ENCODE measurements at regions not wholly inside any gene's neighbourhood (a gene's known extent, or its start where the extent isn't known, plus 50 kb on each side); places are given as distances from the start of the nearest gene placed in this dataset.

DNA sequence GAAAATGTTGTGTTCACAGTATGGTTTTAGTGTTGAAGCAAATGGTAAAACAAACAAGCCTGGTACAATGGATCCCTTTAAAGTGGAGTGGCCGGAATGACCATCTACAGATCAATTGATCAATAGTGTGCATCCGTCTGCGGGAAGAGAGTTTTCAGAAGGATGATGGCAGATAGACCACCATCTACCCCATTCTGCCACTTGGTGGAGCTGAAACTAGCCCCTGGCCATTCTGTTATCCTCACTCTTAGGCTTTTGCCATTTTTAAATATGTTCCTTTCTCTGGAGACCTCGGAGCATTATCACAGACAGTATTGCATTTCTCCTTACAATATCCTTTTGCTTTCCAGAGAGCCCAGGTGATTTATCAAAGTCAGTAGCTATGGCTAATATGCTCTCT is 258.9 kb upstream of the CFAP20DC start:
- Mint-ChIP-seq H3K36me3 (no peaks in the 10 kb centered on the region), H3K4me3 (no peak overlapping the region), H3K4me1 (no peaks in the 10 kb centered on the region), H3K27ac (no peak overlapping the region), H3K9me3 (no peaks in the 10 kb centered on the region)
- no peak for ATAC-seq
- no peak for DNase-seq (ENCODE audit: low spot score in 2 of 2)

DNA sequence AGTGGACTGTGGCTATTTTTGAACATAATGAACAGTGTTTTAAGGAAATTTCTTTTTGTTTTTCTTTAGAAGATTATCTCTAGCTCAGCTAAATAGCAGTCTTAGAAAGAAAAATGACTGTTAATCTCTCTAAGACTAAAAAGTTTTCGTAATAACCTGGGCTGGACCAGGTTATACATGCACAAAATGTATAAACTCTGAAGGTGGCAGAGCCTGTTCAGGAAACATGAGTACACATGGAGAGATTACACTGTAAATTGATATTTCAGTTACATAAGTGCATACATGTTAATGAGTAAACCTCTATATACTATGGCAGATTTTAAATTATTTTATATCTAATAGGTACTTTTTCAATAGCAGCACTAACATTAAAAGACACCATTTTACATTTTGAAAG is 258.2 kb upstream of the CFAP20DC start:
- Mint-ChIP-seq H3K4me1 (no peaks in the 10 kb centered on the region), H3K4me3 (no peak overlapping the region), H3K9me3 (no peaks in the 10 kb centered on the region)

DNA sequence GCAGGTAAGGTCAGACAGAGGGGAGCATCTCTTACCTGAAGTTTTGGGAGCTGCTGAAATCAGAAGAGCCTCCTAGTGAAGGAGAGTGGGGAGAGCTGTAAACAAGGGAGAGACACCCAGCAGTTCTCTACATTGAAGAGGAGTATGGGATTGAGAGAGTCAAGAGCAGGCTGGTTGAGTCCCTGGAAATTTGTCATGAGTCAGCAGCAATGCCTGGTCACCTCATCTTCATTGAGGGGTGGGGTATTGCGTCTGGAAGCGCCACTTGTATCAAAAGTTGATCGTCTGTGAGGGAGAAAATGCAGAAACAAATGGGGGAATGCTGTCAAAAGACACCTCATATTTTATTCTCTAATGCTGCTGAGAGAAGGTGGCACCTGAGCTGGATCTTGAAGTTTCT is 256.6 kb upstream of the CFAP20DC start:
- Mint-ChIP-seq H3K9me3 (no peaks in the 10 kb centered on the region), H3K4me3 (no peak overlapping the region), H3K36me3 (no peaks in the 10 kb centered on the region), H3K4me1 (no peaks in the 10 kb centered on the region), H3K27ac (no peak overlapping the region)
- DNase-seq (ENCODE audit: low spot score in 2 of 2), result no peak
- no peak for ATAC-seq

More for the DNA sequence above, 258.2 kb upstream of the CFAP20DC start:
- no peak overlapping the region for H3K27ac Mint-ChIP-seq
- no peaks in the 10 kb centered on the region for H3K36me3 Mint-ChIP-seq
- DNase-seq (ENCODE audit: low spot score in 2 of 2), result no peak
- ATAC-seq, result no peak

DNA sequence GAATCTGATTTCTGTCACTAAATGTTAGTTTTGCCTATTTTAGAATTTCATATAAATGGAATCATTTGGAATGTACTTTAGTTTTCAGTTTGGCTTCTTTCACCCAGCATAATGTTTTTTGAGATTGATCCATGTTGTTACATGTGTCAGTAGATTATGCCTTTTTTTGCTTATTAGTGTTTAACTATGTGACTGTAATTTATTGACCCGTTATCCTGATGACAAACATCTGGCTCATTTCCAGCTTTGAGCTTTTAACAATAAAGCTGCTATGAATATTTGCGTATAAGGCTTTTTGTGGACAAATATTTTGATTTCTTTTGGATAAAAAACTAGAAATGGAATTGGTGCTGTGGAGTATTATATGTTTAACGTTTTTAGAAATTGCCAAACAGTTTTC is 254.5 kb upstream of the CFAP20DC start:
- Mint-ChIP-seq H3K27ac (no peak overlapping the region), H3K4me1 (peaks cover 6% of the 10 kb centered on the region), H3K9me3 (no peaks in the 10 kb centered on the region), H3K36me3 (no peaks in the 10 kb centered on the region), H3K4me3 (no peak overlapping the region)
- ATAC-seq, result no peak
- no peak for DNase-seq (ENCODE audit: low spot score in 2 of 2)

DNA sequence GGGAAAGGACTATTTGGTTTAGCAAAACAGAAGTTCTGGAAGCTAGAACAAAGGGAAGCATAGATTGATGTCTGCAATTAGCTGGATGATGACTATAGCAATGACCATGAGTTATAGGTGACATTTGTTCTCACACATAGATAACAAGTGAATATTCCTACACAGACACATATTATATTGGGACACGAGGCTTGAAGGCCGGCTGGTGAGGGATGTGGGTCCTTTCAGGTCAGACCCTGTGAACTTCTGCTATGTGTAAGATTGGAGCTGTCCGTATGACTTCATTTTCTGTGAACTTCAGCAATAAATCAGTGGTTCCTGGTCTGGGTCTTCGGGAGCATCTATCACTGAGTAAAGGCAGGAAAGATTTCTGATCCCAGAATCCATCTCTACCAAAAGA is 253.6 kb upstream of the CFAP20DC start:
- Mint-ChIP-seq H3K27ac (no peak overlapping the region), H3K4me3 (no peak overlapping the region), H3K9me3 (no peaks in the 10 kb centered on the region), H3K36me3 (no peaks in the 10 kb centered on the region), H3K4me1 (peaks cover 6% of the 10 kb centered on the region)
- no peak for DNase-seq (ENCODE audit: low spot score in 2 of 2)
- no peak for ATAC-seq

DNA sequence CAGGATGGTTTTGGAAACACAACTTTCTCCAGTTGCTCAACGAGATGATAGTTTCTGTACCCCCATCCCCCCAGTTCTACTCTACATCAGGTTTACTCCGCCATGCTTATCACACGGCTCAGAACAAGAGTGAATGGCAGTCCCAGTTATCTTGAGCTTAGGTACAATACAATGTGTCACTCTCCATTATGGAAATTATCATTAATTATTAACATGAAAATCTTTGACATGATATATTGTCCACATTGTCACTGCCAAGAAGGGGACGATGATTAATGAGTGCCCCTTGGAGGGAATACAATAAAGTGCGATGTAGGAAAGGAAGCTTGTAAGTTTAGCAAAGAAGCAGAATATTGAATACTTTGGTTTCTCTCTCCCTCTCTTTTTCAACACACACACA is 252.6 kb upstream of the CFAP20DC start:
- Mint-ChIP-seq H3K9me3 (no peaks in the 10 kb centered on the region), H3K4me3 (no peak overlapping the region), H3K36me3 (no peaks in the 10 kb centered on the region), H3K4me1 (peaks cover 6% of the 10 kb centered on the region), H3K27ac (no peak overlapping the region)
- DNase-seq (ENCODE audit: low spot score in 2 of 2) (no peak), ATAC-seq (no peak)

DNA sequence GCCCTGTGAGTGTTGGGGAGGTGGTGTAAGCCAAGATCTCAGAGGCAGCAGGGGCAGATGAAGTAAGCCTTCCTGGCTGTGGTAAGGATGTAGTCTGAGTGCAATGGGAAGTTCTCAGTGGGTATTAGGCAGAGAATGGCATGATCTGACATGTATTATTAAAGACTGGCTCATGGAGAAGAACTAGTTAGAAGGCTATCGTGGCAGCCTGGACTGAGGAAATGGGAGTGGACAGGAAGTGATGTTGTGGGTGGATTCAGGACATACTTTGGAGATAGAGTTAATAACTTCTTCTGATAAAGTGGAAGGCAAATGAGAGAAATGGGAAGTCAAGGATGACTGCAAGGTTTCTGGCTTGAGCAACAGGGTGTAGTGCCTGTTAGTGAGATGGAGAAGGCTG is 250.9 kb upstream of the CFAP20DC start:
- H3K27ac Mint-ChIP-seq, result no peak overlapping the region
- ATAC-seq (no peak), DNase-seq (ENCODE audit: low spot score in 2 of 2) (no peak)
- H3K9me3 Mint-ChIP-seq, result no peaks in the 10 kb centered on the region
- no peaks in the 10 kb centered on the region for H3K36me3 Mint-ChIP-seq
- H3K4me1 Mint-ChIP-seq, result peaks cover 6% of the 10 kb centered on the region
- H3K4me3 Mint-ChIP-seq, result no peak overlapping the region

DNA sequence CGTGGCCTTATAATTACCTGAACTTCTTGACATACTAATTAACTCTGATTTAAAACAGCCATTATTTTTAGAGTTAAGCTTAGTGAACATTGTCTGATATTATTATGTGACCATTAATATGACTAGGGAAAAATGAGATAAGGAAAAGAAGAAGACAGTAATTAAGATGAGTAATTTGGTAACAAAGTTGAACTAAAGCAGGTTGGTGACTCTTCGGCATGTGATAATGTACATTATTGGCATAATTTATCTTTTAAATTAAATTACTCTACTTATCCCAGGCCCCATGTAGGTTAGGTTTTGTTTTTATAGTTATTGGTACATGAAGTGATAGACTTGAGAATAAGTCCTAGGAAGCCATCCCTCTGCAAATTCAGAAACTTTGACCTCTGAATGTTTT is 249.7 kb upstream of the CFAP20DC start:
- Mint-ChIP-seq H3K9me3 (peaks cover 3% of the 10 kb centered on the region), H3K4me3 (no peak overlapping the region), H3K4me1 (peaks cover 6% of the 10 kb centered on the region), H3K27ac (no peak overlapping the region), H3K36me3 (no peaks in the 10 kb centered on the region)
- ATAC-seq (no peak), DNase-seq (ENCODE audit: low spot score in 2 of 2) (no peak)

DNA sequence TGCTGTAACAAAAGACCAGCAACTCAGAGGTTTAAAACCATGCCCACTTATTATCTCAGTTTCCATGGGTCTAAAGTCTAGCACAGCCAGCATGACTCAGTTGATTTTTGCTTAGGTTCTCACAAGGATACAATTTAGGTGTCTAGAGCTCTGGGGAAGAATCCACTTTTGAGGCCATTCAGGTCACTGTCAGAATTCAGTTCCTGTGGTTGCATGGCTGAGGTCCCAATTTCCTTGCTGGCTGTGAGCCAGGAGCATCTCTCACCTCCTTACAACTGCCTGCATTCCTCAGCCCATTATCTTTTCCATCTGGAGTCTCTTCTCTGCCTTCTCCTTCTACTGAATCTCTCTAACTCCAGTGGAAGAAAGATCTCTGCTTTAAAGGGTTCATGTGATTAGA is 240.5 kb upstream of the CFAP20DC start:
- Mint-ChIP-seq H3K36me3 (no peaks in the 10 kb centered on the region), H3K4me3 (no peak overlapping the region), H3K4me1 (peaks cover 31% of the 10 kb centered on the region), H3K9me3 (peaks cover 8% of the 10 kb centered on the region), H3K27ac (no peak overlapping the region)
- no peak for ATAC-seq
- no peak for DNase-seq (ENCODE audit: low spot score in 2 of 2)

DNA sequence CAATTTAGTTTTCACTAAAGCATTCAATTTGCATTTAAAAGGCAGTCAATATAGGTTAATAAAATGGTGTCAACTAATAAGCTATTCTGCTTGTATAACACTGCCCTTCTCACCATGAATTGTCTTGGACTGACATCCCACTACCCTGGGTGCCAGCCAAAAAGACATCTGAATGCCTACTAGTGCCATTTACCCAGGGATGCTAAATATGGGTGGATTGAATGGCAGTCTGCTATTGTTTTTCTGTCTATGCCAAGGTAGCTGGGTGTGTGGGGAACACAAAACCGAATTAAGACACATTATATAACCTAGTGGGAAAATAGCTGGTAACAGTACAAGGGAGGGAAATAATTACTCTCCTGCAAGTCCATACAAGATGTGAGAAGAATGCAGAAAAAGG is 240.0 kb upstream of the CFAP20DC start:
- H3K4me1 Mint-ChIP-seq, result peaks cover 31% of the 10 kb centered on the region
- H3K36me3 Mint-ChIP-seq, result no peaks in the 10 kb centered on the region
- no peak overlapping the region for H3K4me3 Mint-ChIP-seq
- no peak overlapping the region for H3K27ac Mint-ChIP-seq
- H3K9me3 Mint-ChIP-seq, result peaks cover 5% of the 10 kb centered on the region
- ATAC-seq (no peak), DNase-seq (ENCODE audit: low spot score in 2 of 2) (no peak)

DNA sequence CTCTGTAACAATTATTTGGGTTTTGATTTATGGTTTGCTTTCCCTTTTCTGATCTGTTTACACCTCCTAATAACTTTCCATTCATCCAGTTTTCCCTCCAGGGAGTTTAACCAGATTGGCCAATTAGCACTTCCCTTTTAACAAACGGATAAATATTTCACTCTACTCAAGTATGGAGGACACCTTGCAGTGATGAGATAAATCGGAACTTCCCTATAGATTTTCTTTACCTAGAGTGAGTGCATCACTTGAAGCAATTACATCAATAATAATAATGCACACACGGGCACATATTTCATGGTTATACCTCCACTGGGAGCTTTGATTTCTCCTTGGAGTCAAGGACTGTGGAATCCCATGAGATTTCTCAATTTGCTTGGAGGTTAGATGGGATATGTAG is 239.1 kb upstream of the CFAP20DC start:
- H3K9me3 Mint-ChIP-seq, result peaks cover 3% of the 10 kb centered on the region
- ATAC-seq, result no peak
- H3K4me3 Mint-ChIP-seq, result no peak overlapping the region
- peaks cover 31% of the 10 kb centered on the region for H3K4me1 Mint-ChIP-seq
- H3K36me3 Mint-ChIP-seq, result no peaks in the 10 kb centered on the region
- H3K27ac Mint-ChIP-seq, result no peak overlapping the region
- DNase-seq (ENCODE audit: low spot score in 2 of 2), result no peak

DNA sequence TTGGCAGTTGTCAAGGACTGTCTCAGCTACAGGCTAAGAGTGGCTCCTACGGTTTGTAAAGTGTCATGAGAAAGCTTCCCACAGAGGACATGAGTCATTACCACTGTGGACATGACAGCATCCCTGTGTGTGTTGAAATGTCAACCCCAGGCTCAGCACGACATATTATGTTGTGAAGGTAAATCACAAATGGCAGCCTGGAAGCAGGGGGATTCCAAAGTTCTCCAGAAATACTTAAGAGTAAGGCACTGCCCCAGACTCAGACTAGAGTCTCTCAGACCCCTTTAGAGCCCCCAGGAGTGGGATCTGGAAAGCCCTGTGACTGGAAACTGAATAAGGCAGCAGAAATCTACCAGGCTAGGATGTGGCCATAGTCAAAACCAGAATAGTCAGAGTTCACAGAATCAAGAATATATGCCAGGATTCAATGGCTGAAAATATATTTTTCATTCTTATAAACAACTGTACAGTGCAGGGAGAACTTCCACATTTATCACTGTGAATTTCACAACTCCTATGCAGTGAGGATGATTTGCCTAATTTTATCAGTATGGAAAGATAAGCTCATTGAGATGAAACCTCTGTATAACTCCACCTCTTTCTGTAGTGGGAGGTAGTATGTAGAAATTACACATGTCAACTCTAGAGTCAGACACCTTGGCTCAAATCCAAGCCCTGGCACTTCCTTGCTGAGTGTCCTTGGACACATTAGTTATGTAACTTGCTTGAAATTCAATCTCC is 237.1 kb upstream of the CFAP20DC start:
- H3K9me3 Mint-ChIP-seq, result peaks cover 1% of the 10 kb centered on the region
- ATAC-seq (peak; percentile 98), DNase-seq (ENCODE audit: low spot score in 2 of 2) (peak; percentile 18 to 73)
- peak overlapping the region; percentile 91 for H3K27ac Mint-ChIP-seq
- H3K4me1 Mint-ChIP-seq, result peaks cover 31% of the 10 kb centered on the region
- H3K36me3 Mint-ChIP-seq, result no peaks in the 10 kb centered on the region
- peak overlapping the region; percentile 42 for H3K4me3 Mint-ChIP-seq

DNA sequence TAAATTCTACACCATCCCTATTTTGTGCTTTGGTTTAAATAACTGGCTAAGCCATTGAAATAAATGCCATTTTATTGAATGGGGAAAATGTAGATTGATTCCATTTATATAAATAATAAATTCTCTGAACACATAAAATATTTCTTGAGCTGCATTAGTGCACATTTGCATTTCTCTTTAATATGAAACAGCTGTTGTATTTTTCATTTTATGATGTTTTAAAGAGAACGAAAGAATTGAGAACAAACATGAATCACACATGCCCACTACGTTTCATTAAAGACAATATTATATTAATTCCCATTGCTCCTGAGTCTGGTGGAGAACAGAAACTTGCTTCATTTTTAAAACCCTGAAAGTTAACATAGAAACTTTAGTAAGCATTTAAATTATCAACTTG is 235.7 kb upstream of the CFAP20DC start:
- no peak overlapping the region for H3K27ac Mint-ChIP-seq
- no peaks in the 10 kb centered on the region for H3K9me3 Mint-ChIP-seq
- no peak for ATAC-seq
- peaks cover 28% of the 10 kb centered on the region for H3K4me1 Mint-ChIP-seq
- no peak overlapping the region for H3K4me3 Mint-ChIP-seq
- DNase-seq (ENCODE audit: low spot score in 2 of 2), result no peak
- H3K36me3 Mint-ChIP-seq, result no peaks in the 10 kb centered on the region

DNA sequence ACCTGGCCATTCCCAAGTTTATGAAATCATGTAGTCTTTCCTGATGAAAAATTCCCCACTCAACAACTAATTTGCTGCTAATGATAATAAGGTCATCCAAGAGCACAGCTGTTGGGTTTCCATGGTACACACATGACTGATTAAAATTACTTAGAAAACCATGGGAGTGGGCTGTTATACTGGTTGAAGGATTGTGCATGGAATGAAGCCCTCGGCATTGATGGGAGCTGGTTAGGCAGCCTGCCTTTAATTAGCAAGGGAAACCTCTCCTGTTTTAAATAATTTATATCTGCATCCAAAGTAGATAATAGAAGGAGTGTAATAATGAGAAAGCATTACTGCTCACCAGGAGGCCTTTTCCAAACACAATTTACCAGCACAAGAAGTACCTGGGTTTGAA is 235.1 kb upstream of the CFAP20DC start:
- Mint-ChIP-seq H3K27ac (no peak overlapping the region), H3K4me3 (no peak overlapping the region), H3K4me1 (peaks cover 22% of the 10 kb centered on the region), H3K9me3 (no peaks in the 10 kb centered on the region), H3K36me3 (no peaks in the 10 kb centered on the region)
- DNase-seq (ENCODE audit: low spot score in 2 of 2) (no peak), ATAC-seq (no peak)

DNA sequence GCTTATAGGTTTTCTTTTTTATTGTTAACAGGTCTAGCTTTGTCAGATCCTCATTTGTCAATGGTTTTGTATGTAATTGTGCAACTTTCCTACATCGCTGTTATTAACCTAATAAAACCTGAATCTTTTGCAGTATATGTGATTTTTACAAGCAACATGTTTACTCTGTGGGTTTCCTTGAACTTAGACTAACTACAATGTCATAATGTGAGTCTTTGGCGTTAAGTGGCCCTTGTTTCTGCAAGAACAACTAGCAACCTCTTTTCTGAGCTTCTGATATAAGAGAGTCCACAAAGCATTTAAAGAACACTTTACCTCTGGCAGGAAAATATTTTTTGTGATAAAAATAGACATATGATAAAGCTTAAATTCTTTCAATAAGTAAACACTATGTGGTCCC is 230.3 kb upstream of the CFAP20DC start:
- H3K4me3 Mint-ChIP-seq, result no peak overlapping the region
- H3K27ac Mint-ChIP-seq, result no peak overlapping the region
- no peaks in the 10 kb centered on the region for H3K36me3 Mint-ChIP-seq
- H3K4me1 Mint-ChIP-seq, result no peaks in the 10 kb centered on the region
- H3K9me3 Mint-ChIP-seq, result no peaks in the 10 kb centered on the region
- DNase-seq (ENCODE audit: low spot score in 2 of 2), result no peak
- no peak for ATAC-seq

DNA sequence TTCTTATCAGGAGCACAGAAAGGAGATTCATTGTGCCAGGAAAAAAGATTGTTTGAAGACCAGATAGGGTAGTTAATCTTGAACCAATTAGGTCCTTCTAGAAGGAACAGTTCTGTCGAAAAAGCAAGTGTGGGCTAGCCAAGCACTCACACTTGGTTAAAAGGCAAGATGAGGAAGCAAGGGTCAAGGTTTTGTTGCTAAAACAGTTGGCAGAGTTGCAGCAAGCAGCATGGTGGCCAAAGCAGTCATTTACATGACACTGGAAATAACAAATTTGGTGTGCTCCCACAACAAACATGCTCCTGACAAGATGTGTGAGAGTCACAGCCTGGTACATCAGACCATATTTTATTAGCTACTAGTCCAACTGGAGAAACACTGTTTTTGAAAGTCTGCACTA is 228.0 kb upstream of the CFAP20DC start:
- Mint-ChIP-seq H3K4me1 (no peaks in the 10 kb centered on the region), H3K4me3 (no peak overlapping the region), H3K27ac (no peak overlapping the region), H3K36me3 (no peaks in the 10 kb centered on the region), H3K9me3 (no peaks in the 10 kb centered on the region)
- DNase-seq (ENCODE audit: low spot score in 2 of 2) (no peak), ATAC-seq (no peak)

DNA sequence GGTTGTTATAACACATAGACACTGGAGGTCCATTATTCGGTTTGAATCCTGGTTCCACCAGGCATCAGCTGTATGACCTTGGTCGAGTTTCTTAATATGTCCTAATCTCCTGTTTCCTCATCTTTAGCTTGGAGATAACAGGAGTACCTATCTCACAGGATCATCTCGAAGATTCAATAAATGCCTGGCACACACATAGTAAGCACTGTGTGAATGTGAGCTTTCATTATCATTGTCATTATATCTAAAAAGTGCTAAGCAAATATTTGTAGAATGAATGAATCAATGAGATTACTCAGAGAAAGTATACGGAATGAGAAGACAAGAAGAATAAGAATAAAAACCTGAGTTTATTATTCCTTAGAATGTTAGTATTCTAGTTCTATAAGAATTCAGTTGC is 227.4 kb upstream of the CFAP20DC start:
- Mint-ChIP-seq H3K36me3 (no peaks in the 10 kb centered on the region), H3K4me3 (no peak overlapping the region), H3K27ac (no peak overlapping the region), H3K4me1 (no peaks in the 10 kb centered on the region), H3K9me3 (no peaks in the 10 kb centered on the region)
- ATAC-seq (no peak), DNase-seq (ENCODE audit: low spot score in 2 of 2) (no peak)
